ENCODE measurements at regions not wholly inside any gene's neighbourhood (a gene's known extent, or its start where the extent isn't known, plus 50 kb on each side); places are given as distances from the start of the nearest gene placed in this dataset.

DNA sequence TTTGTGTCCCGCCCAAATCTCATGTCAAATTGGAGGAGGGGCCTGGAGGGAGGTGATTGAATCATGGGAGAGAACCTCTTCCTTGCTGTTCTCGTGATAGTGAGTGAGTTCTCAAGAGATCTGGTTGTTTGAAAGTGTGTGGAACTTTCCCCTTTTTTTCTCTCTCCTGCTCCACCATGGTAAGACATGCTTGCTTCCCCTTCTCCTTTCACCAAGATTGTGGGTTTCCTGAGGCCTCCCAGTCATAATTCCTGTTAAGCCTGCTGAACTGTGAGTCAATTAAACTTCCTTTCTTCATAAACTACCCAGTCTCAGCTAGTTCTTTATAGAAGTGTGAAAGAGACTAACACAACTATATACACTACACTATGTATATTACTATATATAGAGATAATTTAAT is 697.8 kb upstream of the HS3ST1 start:
- TF ChIP-seq, protein P1, sequence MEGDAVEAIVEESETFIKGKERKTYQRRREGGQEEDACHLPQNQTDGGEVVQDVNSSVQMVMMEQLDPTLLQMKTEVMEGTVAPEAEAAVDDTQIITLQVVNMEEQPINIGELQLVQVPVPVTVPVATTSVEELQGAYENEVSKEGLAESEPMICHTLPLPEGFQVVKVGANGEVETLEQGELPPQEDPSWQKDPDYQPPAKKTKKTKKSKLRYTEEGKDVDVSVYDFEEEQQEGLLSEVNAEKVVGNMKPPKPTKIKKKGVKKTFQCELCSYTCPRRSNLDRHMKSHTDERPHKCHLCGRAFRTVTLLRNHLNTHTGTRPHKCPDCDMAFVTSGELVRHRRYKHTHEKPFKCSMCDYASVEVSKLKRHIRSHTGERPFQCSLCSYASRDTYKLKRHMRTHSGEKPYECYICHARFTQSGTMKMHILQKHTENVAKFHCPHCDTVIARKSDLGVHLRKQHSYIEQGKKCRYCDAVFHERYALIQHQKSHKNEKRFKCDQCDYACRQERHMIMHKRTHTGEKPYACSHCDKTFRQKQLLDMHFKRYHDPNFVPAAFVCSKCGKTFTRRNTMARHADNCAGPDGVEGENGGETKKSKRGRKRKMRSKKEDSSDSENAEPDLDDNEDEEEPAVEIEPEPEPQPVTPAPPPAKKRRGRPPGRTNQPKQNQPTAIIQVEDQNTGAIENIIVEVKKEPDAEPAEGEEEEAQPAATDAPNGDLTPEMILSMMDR (IDR thresholded peaks at IDR 0.05; ENCODE audit: control insufficient read depth, insufficient read depth, low read depth, low read length, missing control alignments), result no peak
- no peak overlapping the region for H3K4me3 ChIP-seq (ENCODE audit: control insufficient read depth, low read depth, low read length)
- DNase-seq (ENCODE audit: low read depth), result no peak

DNA sequence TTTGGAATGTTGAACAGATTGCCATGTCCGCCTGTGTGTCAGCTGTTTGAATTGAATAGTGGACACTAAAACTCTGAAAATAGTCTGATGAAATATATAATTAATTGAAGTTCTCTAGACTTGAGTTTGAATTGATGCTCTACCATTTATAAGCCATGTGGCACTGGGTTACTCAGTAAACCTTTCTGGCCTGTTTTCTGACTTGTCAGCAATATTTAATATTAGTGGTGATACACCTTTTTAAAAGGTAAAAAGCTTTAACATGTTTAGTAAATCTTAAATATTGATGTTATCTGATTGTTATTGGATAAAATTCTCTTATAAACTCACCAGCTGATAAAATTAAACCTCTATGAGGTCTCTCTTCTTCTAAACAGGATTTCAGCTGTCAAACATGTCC is 695.4 kb upstream of the HS3ST1 start:
- TF ChIP-seq, protein P1 (IDR thresholded peaks at IDR 0.05; ENCODE audit: control insufficient read depth, insufficient read depth, low read depth, low read length, missing control alignments), result no peak
- DNase-seq (ENCODE audit: low read depth), result no peak
- H3K4me3 ChIP-seq (ENCODE audit: control insufficient read depth, low read depth, low read length), result no peak overlapping the region

DNA sequence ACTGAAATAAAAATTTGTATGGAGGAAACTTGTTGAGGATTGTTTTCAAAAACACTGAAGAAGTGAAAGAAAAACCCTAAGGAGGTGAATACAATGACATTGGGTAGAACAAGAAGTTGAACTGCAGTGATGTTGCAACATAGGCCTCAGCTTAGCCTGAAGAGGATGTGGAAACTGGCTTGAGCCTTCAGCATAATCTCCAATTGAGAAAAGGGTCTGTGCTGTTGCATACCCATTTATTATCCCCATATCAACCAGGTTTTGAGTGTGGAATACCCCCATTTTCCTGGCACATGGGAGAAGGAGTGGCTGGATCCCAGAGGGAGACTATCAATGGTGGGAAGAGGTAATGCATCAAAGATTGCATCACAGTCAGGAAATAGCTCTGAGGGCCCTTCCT is 695.0 kb upstream of the HS3ST1 start:
- no peak overlapping the region for H3K4me3 ChIP-seq (ENCODE audit: control insufficient read depth, low read depth, low read length)
- DNase-seq (ENCODE audit: low read depth), result no peak
- TF ChIP-seq, protein P1 (IDR thresholded peaks at IDR 0.05; ENCODE audit: control insufficient read depth, insufficient read depth, low read depth, low read length, missing control alignments), result no peak

DNA sequence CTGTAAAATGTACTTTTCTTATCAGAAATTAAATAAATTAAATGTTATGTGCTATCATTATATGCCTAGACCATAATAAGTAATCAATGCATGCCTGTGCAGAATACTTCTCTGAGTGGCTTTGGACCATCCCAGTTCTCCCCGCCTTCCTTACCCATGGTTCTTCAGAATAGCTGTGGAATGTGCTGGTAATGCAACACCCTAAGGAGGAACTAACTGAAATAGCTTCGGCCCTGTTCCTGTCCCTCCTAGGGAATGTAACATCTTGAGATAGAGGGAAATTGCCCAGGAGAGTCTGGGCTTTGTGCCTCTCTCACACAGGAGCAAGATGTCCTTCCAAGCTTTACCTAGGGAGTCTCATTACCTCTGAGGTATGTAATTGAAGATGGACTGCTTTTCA is 693.6 kb upstream of the HS3ST1 start:
- TF ChIP-seq, protein P1 (IDR thresholded peaks at IDR 0.05; ENCODE audit: control insufficient read depth, insufficient read depth, low read depth, low read length, missing control alignments), result no peak
- no peak overlapping the region for H3K4me3 ChIP-seq (ENCODE audit: control insufficient read depth, low read depth, low read length)
- DNase-seq (ENCODE audit: low read depth), result no peak

DNA sequence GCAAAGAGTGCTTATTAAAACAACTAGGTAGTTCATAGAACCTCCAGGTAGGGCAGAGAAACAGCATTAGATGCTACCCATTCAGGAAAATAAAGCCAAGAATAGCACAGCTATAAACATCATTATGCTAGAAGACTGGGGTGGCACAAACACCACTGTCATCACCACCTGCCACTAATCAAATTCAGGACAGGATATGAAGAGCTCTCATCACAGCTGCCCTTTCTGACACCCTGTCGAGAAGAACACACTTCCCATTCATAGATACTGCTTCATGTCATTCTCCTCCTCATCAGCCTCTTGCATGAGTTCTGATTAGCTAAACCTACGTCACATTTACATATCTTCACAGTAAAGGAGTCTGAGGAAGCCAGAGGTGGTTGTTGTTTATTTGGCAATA is 692.3 kb upstream of the HS3ST1 start:
- no peak overlapping the region for H3K4me3 ChIP-seq (ENCODE audit: control insufficient read depth, low read depth, low read length)
- TF ChIP-seq, protein P1 (IDR thresholded peaks at IDR 0.05; ENCODE audit: control insufficient read depth, insufficient read depth, low read depth, low read length, missing control alignments), result no peak
- no peak for DNase-seq (ENCODE audit: low read depth)

DNA sequence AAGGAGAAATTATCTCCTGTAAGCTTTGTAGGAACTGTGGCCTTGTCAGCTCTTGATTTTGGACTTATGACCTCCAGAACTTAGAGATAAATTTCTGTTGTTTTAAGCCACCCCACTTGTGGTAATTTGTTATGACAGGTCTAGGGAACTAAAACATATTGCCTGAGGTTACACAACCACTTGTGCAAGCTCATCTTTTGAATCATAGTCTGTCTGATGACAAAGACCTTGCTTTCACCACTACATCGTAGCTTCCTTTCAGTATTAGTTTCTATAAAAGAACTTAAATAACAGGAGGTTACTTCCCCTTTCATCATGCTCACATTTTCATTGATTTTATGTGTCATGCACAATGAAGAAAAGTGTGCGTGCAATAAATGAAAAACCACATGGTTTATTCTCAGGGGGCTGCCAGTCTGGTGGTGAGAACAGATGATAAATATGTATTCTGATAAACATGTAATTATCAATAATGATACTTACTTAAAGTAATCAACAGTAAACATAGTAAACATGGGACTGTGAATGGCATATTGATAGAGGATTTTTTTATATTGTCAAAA is 690.0 kb upstream of the HS3ST1 start:
- H3K4me3 ChIP-seq (ENCODE audit: control insufficient read depth, low read depth, low read length), result no peak overlapping the region
- DNase-seq (ENCODE audit: low read depth), result no peak
- TF ChIP-seq, protein P1 (IDR thresholded peaks at IDR 0.05; ENCODE audit: control insufficient read depth, insufficient read depth, low read depth, low read length, missing control alignments), result no peak
